Psoas muscle (tissue), 7 donors: ENCODE measurements at regions not wholly inside any gene's neighbourhood (a gene's known extent, or its start where the extent isn't known, plus 50 kb on each side); places are given as distances from the start of the nearest gene placed in this dataset.

ENCODE experiments used
- ATAC-seq, 4 donors: fragments of 200-7000 bp; cut with Tn5 transposase; one replicate each; pipeline ENCODE4 v1.9.1; 2020; ENCODE audit warnings: moderate library complexity in 3 of 4, mild to moderate bottlenecking in 2 of 4
- DNase-seq, 2 donors: peaks; one replicate each; pipeline ENCODE4 v3.0.0-alpha.2; 2020
- H3K27ac ChIP-seq: fragments of 200-600 bp; one replicate; pipeline ENCODE4 v1.8.0; 2022
- H3K27me3 ChIP-seq, 3 donors: fragments of 200-600 bp in 1 of 3; one replicate each; pipeline versions ENCODE4 v1.6.1 to v1.8.0; 2013 to 2022; ENCODE audit warnings: low read length in 2 of 3, mild to moderate bottlenecking in 2 of 3, moderate library complexity in 1 of 3; ENCODE audit not compliant: insufficient read depth in 3 of 3
- H3K36me3 ChIP-seq, 2 donors: fragments of 200-600 bp in 1 of 2; one replicate each; pipeline versions ENCODE4 v1.6.1 to v1.8.0; 2013 to 2022; ENCODE audit warnings: low read depth in 1 of 2, mild to moderate bottlenecking in 1 of 2, moderate library complexity in 1 of 2; ENCODE audit not compliant: insufficient read depth in 1 of 2
- H3K4me1 ChIP-seq: fragments of 200-600 bp; one replicate; pipeline ENCODE4 v1.8.0; 2022
- H3K4me3 ChIP-seq: fragments of 200-600 bp; one replicate; pipeline ENCODE4 v1.8.0; 2022; ENCODE audit warnings: mild to moderate bottlenecking
- H3K9me3 ChIP-seq: fragments of 200-600 bp; one replicate; pipeline ENCODE4 v1.8.0; 2022
- CTCF ChIP-seq: fragments of 200-600 bp; IDR thresholded peaks from one replicate; pipeline ENCODE4 v1.8.0; 2022; ENCODE audit warnings: antibody characterized with exemption
- WGBS, 3 donors: extraction: QIAGEN DNeasy Blood & Tissue Kit; methylation state at CpG; one replicate each; pipeline versions ENCODE4 v1.1.6 to v1.1.7; 2013; 5-methylcytosine and 5-hydroxymethylcytosine counted together
- intact Hi-C, 2 donors: fragments of 100-400 bp; cut with DNase I; formaldehyde crosslinking; loops; one replicate each; pipeline versions ENCODE4 v1.11.0 to v1.14.2; 2022
- donor health status: healthy with polysubstance abuse.
- donor health status: DM: no; HTN: no; CAD: no; lungs with moderate emphysema.
- donor health status: Bipolar disorder and iron deficiency.
- donor health status: healthy.
- donor health status: DM: yes; HTN: yes; CAD: no.
- donor health status: DM: no; HTN: no; CAD: no.
- donor health status: DM: yes; HTN: yes; CAD: no.

GRCh38 chr2:16454621-16455020 is 211.0 kb downstream of the CYRIA start:
- Histone ChIP-seq H3K36me3 (no peaks in the 10 kb centered on the region), H3K4me3 (no peak overlapping the region), H3K27ac (no peak overlapping the region), H3K27me3 (no peaks in the 10 kb centered on the region), H3K4me1 (no peaks in the 10 kb centered on the region), H3K9me3 (no peaks in the 10 kb centered on the region)
- no peak for ATAC-seq
- WGBS, 3 donors = 63 to 79% (median 72%) methylated on average over 2 of the region's 2 CpGs
- TF ChIP-seq CTCF = no peak
- DNase-seq = no peak
- intact Hi-C loops = no loop called here

- Histone ChIP-seq H3K36me3 (no peaks in the 10 kb centered on the region), H3K4me3 (no peak overlapping the region), H3K27ac (no peak overlapping the region), H3K27me3 (no peaks in the 10 kb centered on the region), H3K4me1 (no peaks in the 10 kb centered on the region), H3K9me3 (no peaks in the 10 kb centered on the region)
- 94 to 97% (median 95%) methylated on average over 5 of the region's 5 CpGs for WGBS, 3 donors
- ATAC-seq (no peak), DNase-seq (no peak)
- TF ChIP-seq CTCF = no peak
- intact Hi-C loops = no loop called here
Measured at GRCh38 chr2:16452123-16452522, 213.5 kb downstream of the CYRIA start.

- TF ChIP-seq CTCF = no peak
- no peaks in the 10 kb centered on the region for H3K36me3 ChIP-seq
- DNase-seq = no peak
- H3K9me3 ChIP-seq = no peaks in the 10 kb centered on the region
- intact Hi-C loops = no loop called here
- peaks cover 0 to 3% (median 0%) of the 10 kb centered on the region in 3 donors for H3K27me3 ChIP-seq
- 77 to 90% (median 86%) methylated on average over 1 of the region's 1 CpG for WGBS, 3 donors
- no peak overlapping the region for H3K4me3 ChIP-seq
- H3K27ac ChIP-seq = no peak overlapping the region
- no peak for ATAC-seq
- no peaks in the 10 kb centered on the region for H3K4me1 ChIP-seq
Measured at GRCh38 chr2:16446706-16447105, 218.9 kb downstream of the CYRIA start.

- intact Hi-C loops = no loop called here
- TF ChIP-seq CTCF = no peak
- no peaks in the 10 kb centered on the region for H3K9me3 ChIP-seq
- 91 to 93% (median 93%) methylated on average over 1 of the region's 1 CpG for WGBS, 3 donors
- ATAC-seq (no peak), DNase-seq (no peak)
- H3K4me1 ChIP-seq = no peaks in the 10 kb centered on the region
- no peak overlapping the region for H3K27ac ChIP-seq
- no peak overlapping the region for H3K4me3 ChIP-seq
- H3K27me3 ChIP-seq = peaks cover 0 to 7% (median 0%) of the 10 kb centered on the region in 3 donors
- H3K36me3 ChIP-seq = no peaks in the 10 kb centered on the region
Measured at GRCh38 chr2:16442971-16443370, 222.7 kb downstream of the CYRIA start.

GRCh38 chr2:16441431-16441830 is 224.2 kb downstream of the CYRIA start:
- no peak for TF ChIP-seq CTCF
- H3K27me3 ChIP-seq = peaks cover 0 to 7% (median 0%) of the 10 kb centered on the region in 3 donors
- no peak overlapping the region for H3K4me3 ChIP-seq
- ATAC-seq = no peak
- no peaks in the 10 kb centered on the region for H3K9me3 ChIP-seq
- WGBS, 3 donors = 83 to 90% (median 89%) methylated on average over 3 of the region's 3 CpGs
- intact Hi-C loops = no loop called here
- H3K4me1 ChIP-seq = no peaks in the 10 kb centered on the region
- no peaks in the 10 kb centered on the region for H3K36me3 ChIP-seq
- no peak for DNase-seq
- no peak overlapping the region for H3K27ac ChIP-seq
